GM10266 (cell line): ENCODE measurements at regions not wholly inside any gene's neighbourhood (a gene's known extent, or its start where the extent isn't known, plus 50 kb on each side); places are given as distances from the start of the nearest gene placed in this dataset.
"Not testable (repeated sequence)": the region's sequence is repeated elsewhere in the genome, so short reads cannot be mapped to it uniquely, and the experiment has no call there.

Source experiments
- DNase-seq: peaks from one replicate; pipeline ENCODE4 v3.0.0; 2012; ENCODE audit errors: extremely low spot score
- TF ChIP-seq, protein P1 (sequence below): IDR thresholded peaks from 2 replicates; pipeline ENCODE4 v1.5.1; 2012; ENCODE audit warnings: mild to moderate bottlenecking, low read depth; ENCODE audit not compliant: control insufficient read depth, insufficient read depth; ENCODE audit errors: missing control alignments

DNA sequence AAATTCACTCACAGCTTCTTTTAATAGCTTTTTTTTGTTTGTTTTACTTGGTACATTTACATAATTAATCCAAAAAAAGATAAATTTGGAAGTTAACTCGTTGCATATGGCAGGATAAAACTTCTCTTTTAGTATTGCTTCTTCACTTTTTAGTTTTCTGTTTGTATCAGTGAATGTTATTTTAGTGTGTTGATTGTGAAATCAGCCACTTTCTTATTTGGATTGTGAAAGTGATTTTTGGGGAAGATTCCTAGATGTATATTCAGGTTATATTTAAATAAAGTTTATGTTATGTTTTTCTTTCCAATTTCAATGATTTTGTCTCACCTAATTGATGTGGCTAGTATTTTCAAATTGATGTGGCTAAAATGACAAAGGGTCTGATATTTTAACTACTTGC lies 693.9 kb upstream of the MGAT4C start:
- TF ChIP-seq, protein P1, sequence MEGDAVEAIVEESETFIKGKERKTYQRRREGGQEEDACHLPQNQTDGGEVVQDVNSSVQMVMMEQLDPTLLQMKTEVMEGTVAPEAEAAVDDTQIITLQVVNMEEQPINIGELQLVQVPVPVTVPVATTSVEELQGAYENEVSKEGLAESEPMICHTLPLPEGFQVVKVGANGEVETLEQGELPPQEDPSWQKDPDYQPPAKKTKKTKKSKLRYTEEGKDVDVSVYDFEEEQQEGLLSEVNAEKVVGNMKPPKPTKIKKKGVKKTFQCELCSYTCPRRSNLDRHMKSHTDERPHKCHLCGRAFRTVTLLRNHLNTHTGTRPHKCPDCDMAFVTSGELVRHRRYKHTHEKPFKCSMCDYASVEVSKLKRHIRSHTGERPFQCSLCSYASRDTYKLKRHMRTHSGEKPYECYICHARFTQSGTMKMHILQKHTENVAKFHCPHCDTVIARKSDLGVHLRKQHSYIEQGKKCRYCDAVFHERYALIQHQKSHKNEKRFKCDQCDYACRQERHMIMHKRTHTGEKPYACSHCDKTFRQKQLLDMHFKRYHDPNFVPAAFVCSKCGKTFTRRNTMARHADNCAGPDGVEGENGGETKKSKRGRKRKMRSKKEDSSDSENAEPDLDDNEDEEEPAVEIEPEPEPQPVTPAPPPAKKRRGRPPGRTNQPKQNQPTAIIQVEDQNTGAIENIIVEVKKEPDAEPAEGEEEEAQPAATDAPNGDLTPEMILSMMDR: no peak
- no peak for DNase-seq

DNA sequence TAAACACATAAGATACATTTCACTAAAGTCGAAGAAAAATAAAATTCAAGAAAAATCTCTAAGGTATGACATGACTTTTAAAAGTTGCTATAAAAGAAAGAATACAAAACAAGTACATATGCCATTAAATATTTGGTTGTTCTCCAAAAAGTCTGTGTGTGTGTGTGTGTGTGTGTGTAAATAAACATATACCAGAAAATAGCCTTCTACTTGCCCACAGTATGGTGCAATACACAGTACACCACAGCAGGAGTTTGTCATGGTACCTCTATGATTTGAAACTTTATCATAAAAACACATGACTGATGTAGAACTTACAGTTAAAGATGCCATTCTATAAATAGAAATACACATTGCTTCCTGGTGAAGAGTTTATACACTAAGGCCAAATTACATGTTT lies 692.7 kb upstream of the MGAT4C start:
- no peak for DNase-seq
- TF ChIP-seq, protein P1: no peak

GRCh38 chr12:86945685-86946196 lies 689.5 kb upstream of the MGAT4C start:
- TF ChIP-seq, protein P1: no peak
- no peak for DNase-seq

- DNase-seq: not testable (repeated sequence)
These were observed 688.1 kb upstream of the MGAT4C start for GRCh38 chr12:86944197-86944819.

GRCh38 chr12:86931714-86932113 lies 675.5 kb upstream of the MGAT4C start:
- TF ChIP-seq, protein P1: no peak
- no peak for DNase-seq

GRCh38 chr12:86929962-86930361 lies 673.8 kb upstream of the MGAT4C start:
- TF ChIP-seq, protein P1: no peak
- no peak for DNase-seq

GRCh38 chr12:86917121-86917520 lies 660.9 kb upstream of the MGAT4C start:
- TF ChIP-seq, protein P1: no peak

GRCh38 chr12:86914721-86915120 lies 658.5 kb upstream of the MGAT4C start:
- DNase-seq: no peak
- TF ChIP-seq, protein P1: no peak

More at GRCh38 chr12:86917121-86917520, 660.9 kb upstream of the MGAT4C start:
- no peak for DNase-seq
